ACC112 (cell line): ENCODE measurements at regions not wholly inside any gene's neighbourhood (a gene's known extent, or its start where the extent isn't known, plus 50 kb on each side); places are given as distances from the start of the nearest gene placed in this dataset.

Source experiments
- H2AFZ ChIP-seq: fragments of 200-600 bp; sonication (generic); one replicate; pipeline ENCODE4 v1.6.0; 2017; ENCODE audit warnings: antibody characterized with exemption, low read length; ENCODE audit not compliant: unreplicated experiment
- H3K27ac ChIP-seq: fragments of 200-600 bp; sonication (generic); 2 replicates; pipeline ENCODE4 v1.5.1; 2014; ENCODE audit warnings: low read depth, mild to moderate bottlenecking, antibody characterized with exemption, low read length, moderate library complexity
- H3K27me3 ChIP-seq: fragments of 200-600 bp; sonication (generic); 2 replicates; pipeline ENCODE4 v1.6.1; 2014; ENCODE audit warnings: mild to moderate bottlenecking, antibody characterized with exemption, low read length, moderate library complexity, mixed read lengths; ENCODE audit not compliant: insufficient read depth
- H3K36me3 ChIP-seq: fragments of 200-600 bp; sonication (generic); 2 replicates; pipeline ENCODE4 v1.6.1; 2016; ENCODE audit warnings: mild to moderate bottlenecking, antibody characterized with exemption, low read length, moderate library complexity, mixed read lengths; ENCODE audit not compliant: insufficient read depth
- H3K4me1 ChIP-seq: fragments of 200-600 bp; sonication (generic); one replicate; pipeline ENCODE4 v1.6.1; 2016; ENCODE audit warnings: low read length, mixed read lengths; ENCODE audit not compliant: insufficient read depth, unreplicated experiment, control insufficient read depth
- H3K4me3 ChIP-seq: fragments of 200-600 bp; sonication (generic); 2 replicates; pipeline ENCODE4 v1.5.1; 2014; ENCODE audit warnings: mild to moderate bottlenecking, low read depth, low read length
- H3K79me2 ChIP-seq: fragments of 200-600 bp; sonication (generic); one replicate; pipeline ENCODE4 v1.6.0; 2016; ENCODE audit warnings: low read length; ENCODE audit not compliant: control insufficient read depth, unreplicated experiment, insufficient read depth

DNA sequence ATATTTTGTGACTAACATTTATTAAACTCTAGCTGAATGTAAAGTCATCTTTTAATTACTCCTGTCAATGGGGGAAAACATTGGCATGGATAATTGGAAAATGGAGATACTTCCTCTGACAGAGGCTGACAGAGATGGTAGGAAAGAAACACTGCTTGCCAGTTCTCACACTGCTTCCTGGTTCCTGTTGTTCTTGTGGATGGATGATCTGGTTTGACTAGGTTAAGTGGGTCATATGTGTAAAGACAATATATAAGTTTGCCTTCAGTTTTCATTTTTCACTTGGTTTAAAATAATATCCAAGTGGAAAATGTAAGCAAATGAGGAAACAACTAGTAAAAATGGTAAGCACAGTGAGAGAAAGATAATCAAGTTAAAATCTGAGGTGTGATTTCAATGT, 188.8 kb upstream of the CWC22 start:
- Histone ChIP-seq H2AFZ (no peak overlapping the region), H3K27ac (no peak overlapping the region), H3K4me3 (no peak overlapping the region), H3K4me1 (peaks cover 5% of the 10 kb centered on the region), H3K79me2 (no peaks in the 10 kb centered on the region), H3K27me3 (no peaks in the 10 kb centered on the region), H3K36me3 (no peaks in the 10 kb centered on the region)

DNA sequence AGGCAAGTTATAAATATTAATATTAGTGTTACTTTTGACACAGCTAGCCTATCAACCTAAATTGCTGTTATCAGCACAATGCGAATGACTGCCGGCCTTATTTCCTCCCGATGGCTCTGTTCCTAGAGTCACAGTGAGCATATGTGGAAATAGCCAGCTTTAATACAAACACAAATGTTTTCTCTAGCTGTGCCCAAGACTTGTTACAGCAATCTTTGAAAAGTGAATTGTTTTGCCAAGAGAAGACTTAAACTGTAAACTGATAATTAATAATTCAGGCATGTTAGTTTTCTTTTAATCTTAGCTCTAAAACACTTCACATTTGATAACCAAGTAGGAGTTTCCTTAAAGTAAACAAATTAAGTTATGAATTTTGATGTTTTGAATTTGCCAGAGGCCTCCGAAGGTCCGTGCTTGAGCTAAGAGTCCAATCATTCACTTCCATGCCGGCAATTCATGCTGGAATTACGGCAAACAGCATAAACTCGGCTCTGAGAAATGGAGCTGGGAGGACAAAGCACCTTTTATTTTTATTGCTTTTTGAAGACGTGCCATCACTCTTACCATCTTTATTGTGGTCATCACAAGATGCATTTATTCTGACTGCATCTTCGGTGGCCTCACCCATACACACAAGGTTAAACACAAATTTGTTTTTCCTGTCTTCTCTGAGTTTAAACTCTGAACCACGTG, 184.5 kb upstream of the CWC22 start:
- Histone ChIP-seq H3K4me3 (peak overlapping the region; percentile 40), H3K27me3 (no peaks in the 10 kb centered on the region), H3K27ac (no peak overlapping the region), H3K36me3 (no peaks in the 10 kb centered on the region), H3K79me2 (no peaks in the 10 kb centered on the region), H3K4me1 (peaks cover 4% of the 10 kb centered on the region), H2AFZ (peak overlapping the region; percentile 76)

DNA sequence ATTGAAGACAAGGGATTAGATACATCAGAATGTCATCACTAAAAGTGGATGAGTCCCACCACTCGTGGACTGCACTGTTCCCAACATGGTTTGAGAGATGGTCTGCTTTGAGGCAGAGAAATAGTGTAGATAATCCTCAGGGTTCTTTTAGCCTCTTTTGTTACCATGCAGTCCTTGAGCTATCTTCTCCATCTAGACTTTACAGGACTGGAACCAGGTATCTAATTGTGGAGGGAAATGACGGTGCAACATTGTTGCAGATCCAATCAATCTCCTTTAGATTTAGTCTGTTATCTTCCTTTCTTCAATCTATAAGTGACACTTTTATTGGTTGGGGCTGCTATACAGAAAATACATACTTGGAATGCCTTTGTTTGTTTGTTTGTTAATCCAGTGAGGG, 183.8 kb upstream of the CWC22 start:
- H3K27ac ChIP-seq, result no peak overlapping the region
- H3K36me3 ChIP-seq, result no peaks in the 10 kb centered on the region
- H3K4me3 ChIP-seq, result no peak overlapping the region
- no peaks in the 10 kb centered on the region for H3K27me3 ChIP-seq
- H3K79me2 ChIP-seq, result no peaks in the 10 kb centered on the region
- H3K4me1 ChIP-seq, result no peaks in the 10 kb centered on the region
- no peak overlapping the region for H2AFZ ChIP-seq

DNA sequence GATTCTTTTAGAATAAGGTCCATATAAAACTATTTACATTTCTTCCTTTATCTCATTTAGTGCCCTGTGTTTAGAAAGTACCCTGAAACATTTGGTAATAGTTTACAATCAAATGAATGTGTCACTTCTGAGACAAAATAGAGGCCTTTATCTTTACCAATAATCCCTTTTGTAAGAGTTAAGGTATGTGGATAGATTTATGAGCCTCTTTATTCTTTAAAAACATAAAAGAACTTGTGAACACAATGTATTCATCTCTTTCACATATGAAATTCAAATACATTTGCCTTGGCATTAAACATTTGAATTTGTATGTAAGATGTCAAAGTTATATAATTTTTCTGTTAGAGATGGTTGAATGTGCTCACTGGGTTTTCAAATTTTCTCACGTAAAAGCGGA, 180.5 kb upstream of the CWC22 start:
- Histone ChIP-seq H3K36me3 (no peaks in the 10 kb centered on the region), H3K4me3 (no peak overlapping the region), H3K27ac (no peak overlapping the region), H3K79me2 (no peaks in the 10 kb centered on the region), H2AFZ (no peak overlapping the region), H3K27me3 (no peaks in the 10 kb centered on the region), H3K4me1 (peaks cover 4% of the 10 kb centered on the region)

DNA sequence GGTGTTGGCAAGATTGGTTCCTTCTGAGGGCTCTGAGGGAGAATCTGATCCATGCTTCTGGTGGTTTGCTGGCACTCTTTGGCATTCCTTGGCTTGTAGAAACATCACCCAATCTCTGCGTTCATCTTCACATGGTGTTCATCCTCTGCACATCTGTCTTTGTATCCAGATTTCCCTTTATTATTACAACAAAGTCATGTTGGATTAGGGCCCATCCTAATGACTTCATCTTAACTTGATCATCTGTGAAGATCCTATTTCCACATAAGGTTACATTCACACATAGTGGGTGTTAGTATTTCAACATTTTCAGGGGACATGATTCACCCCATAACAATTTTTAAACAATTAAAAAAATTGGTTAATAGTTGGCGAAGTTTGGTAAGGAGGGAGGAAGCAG, 177.4 kb upstream of the CWC22 start:
- Histone ChIP-seq H3K27ac (no peak overlapping the region), H3K36me3 (no peaks in the 10 kb centered on the region), H3K79me2 (no peaks in the 10 kb centered on the region), H3K4me1 (peaks cover 4% of the 10 kb centered on the region), H3K27me3 (no peaks in the 10 kb centered on the region), H2AFZ (no peak overlapping the region), H3K4me3 (no peak overlapping the region)

DNA sequence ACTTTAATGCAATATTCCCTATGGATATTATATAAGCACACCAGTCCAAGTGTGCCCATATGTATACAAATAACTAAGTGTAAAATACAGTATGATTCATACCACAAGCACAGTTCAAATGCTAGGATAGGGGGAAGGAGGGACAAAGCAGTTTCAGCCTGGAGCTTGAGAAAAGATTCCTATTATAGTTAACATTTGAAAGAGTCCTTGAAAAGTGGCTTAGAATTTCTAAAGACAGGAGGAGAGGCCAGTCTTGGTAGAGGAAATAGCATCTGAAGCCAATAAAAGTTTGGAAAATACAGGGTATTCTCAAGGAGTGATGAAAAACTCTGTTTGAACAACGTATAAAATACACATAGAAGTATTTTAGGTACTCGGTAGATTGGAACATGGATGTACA, 173.4 kb upstream of the CWC22 start:
- no peak overlapping the region for H3K27ac ChIP-seq
- H3K4me3 ChIP-seq, result no peak overlapping the region

DNA sequence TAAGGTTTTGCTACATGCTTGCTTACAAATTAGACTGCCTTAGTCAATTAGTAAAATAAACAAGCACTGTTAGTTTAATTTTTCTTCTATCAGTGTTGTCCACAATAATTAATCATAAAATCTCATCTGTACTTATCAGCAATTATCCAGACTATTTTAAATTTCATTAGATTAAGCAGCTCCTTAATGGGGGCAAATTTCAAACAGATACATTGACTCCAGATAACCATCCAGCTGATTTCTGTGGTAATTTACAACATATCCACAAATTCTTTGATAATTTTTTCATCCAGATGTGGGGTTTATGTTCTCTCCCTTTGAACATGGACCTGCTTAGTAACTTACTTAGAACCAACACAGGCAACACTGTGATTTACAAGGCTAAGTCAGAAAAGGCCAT, 170.4 kb upstream of the CWC22 start:
- Histone ChIP-seq H3K36me3 (no peaks in the 10 kb centered on the region), H3K27ac (no peak overlapping the region), H3K4me1 (no peaks in the 10 kb centered on the region), H3K27me3 (no peaks in the 10 kb centered on the region), H3K79me2 (no peaks in the 10 kb centered on the region), H2AFZ (no peak overlapping the region), H3K4me3 (no peak overlapping the region)

More for the DNA sequence above, 173.4 kb upstream of the CWC22 start:
- peaks cover 4% of the 10 kb centered on the region for H3K4me1 ChIP-seq
- no peaks in the 10 kb centered on the region for H3K36me3 ChIP-seq
- no peaks in the 10 kb centered on the region for H3K79me2 ChIP-seq
- H3K27me3 ChIP-seq, result no peaks in the 10 kb centered on the region
- H2AFZ ChIP-seq, result no peak overlapping the region

DNA sequence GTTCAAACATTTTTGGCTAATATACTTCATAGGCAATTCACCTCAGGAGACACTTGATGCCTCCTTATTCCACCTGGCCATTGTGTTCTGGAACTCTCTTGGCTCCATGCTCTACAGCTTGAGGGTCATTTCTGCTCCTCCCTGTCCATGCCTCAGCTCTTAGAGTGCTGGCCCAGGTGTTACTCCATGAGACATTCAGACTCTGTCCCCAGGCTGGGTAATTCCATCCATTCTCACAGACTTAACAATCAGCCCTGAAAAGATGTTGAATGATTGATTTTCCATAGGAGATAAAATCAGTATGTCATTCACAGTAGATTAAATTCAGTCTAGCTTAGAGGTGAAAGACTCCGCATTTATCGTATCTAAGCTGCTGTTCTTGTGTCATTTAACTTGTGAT, 168.6 kb upstream of the CWC22 start:
- Histone ChIP-seq H3K27me3 (no peaks in the 10 kb centered on the region), H3K36me3 (no peaks in the 10 kb centered on the region), H3K4me3 (no peak overlapping the region), H3K4me1 (no peaks in the 10 kb centered on the region), H3K27ac (no peak overlapping the region), H3K79me2 (no peaks in the 10 kb centered on the region), H2AFZ (no peak overlapping the region)

DNA sequence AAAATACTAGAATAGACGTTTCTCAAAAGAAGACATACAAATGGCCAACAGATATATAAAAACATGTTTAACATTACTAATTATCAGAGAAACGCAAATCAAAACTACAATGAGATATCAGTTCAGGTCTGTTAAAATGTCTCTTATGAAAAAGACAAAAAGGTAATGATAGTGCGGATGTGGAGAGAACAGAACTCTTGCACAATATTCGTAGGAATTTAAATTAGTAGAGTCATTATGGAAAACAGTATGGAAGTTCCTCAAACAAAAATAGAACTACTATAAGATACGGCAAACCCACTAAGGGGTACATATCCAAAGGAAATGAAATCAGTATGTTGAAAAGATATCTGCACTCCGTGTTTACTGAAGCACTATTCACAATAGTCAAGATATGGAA, 167.5 kb upstream of the CWC22 start:
- Histone ChIP-seq H2AFZ (no peak overlapping the region), H3K27me3 (no peaks in the 10 kb centered on the region)

DNA sequence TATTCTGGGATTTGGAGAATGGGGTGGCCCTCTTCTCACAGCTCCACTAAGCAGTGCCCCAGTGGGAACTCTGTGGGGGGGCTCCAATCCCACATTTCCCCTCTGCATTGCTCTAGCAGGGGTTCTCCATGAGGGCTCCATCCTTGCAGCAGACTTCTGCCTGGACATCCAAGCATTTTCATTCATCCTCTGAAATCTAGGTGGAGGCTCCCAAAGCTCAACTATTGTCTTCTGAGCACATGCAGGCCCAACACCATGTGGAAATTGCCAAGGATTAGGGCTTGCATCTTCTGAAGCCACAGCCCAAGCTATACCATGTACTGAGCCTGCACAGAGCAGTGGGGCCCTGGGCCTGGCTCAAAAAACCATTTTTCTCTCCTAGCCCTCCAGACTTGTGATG, 162.4 kb upstream of the CWC22 start:
- no peak overlapping the region for H3K27ac ChIP-seq
- no peak overlapping the region for H2AFZ ChIP-seq

More for the DNA sequence above, 167.5 kb upstream of the CWC22 start:
- Histone ChIP-seq H3K4me3 (no peak overlapping the region), H3K36me3 (no peaks in the 10 kb centered on the region), H3K27ac (no peak overlapping the region), H3K79me2 (no peaks in the 10 kb centered on the region), H3K4me1 (no peaks in the 10 kb centered on the region)

DNA sequence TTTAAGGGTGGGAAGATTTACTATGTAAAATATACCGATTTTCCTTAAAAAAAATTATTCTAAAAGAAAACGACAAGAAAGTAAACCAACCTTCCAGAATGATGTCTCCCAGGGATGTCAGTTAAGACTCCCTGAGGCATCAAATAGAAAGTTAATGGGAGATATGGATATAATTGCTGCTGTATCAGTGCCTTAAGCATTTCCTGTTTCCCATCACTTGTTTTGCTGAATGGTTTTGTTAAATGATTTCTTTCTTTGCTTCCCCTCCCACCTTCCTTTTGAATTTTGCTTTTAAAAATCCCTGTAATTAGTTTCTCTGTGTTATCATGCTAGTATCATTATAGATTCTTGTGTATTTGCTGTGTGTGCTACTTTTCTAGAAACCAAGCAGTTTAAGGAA, 154.3 kb upstream of the CWC22 start:
- Histone ChIP-seq H3K36me3 (no peaks in the 10 kb centered on the region), H3K27me3 (no peaks in the 10 kb centered on the region)

More for the DNA sequence above, 162.4 kb upstream of the CWC22 start:
- H3K79me2 ChIP-seq, result no peaks in the 10 kb centered on the region
- H3K4me3 ChIP-seq, result no peak overlapping the region
- H3K4me1 ChIP-seq, result no peaks in the 10 kb centered on the region
- no peaks in the 10 kb centered on the region for H3K27me3 ChIP-seq
- no peaks in the 10 kb centered on the region for H3K36me3 ChIP-seq

More for the DNA sequence above, 154.3 kb upstream of the CWC22 start:
- no peak overlapping the region for H3K27ac ChIP-seq
- no peaks in the 10 kb centered on the region for H3K79me2 ChIP-seq
- H3K4me1 ChIP-seq, result peaks cover 11% of the 10 kb centered on the region
- no peak overlapping the region for H2AFZ ChIP-seq
- no peak overlapping the region for H3K4me3 ChIP-seq
